NCI-H1105 treated with DMSO at 0.1 percent for 48 hours (cell line): ENCODE measurements at regions not wholly inside any gene's neighbourhood (a gene's known extent, or its start where the extent isn't known, plus 50 kb on each side); places are given as distances from the start of the nearest gene placed in this dataset.
"Not testable (repeated sequence)": the region's sequence is repeated elsewhere in the genome, so short reads cannot be mapped to it uniquely, and the experiment has no call there.

Source experiments
- DNase-seq: peaks from one replicate; lab custom pipeline; 2025; lab: John Stamatoyannopoulos, UW

GRCh38 chr5:87198010-87198409, 69.7 kb upstream of the RASA1 start:
- DNase-seq: no peak

GRCh38 chr5:87199246-87199645, 68.4 kb upstream of the RASA1 start:
- not testable (repeated sequence) for DNase-seq

GRCh38 chr5:87199704-87200103, 68.0 kb upstream of the RASA1 start:
- DNase-seq: not testable (repeated sequence)

- DNase-seq: no peak
Observed at GRCh38 chr5:87210076-87210475, 57.6 kb upstream of the RASA1 start.

GRCh38 chr5:87210743-87211142, 56.9 kb upstream of the RASA1 start:
- peak; percentile 67 for DNase-seq

- DNase-seq: no peak
Observed at GRCh38 chr5:87211676-87212075, 56.0 kb upstream of the RASA1 start.

GRCh38 chr5:87212183-87212582, 55.5 kb upstream of the RASA1 start:
- not testable (repeated sequence) for DNase-seq

- not testable (repeated sequence) for DNase-seq
Observed at GRCh38 chr5:87217480-87217879, 50.2 kb upstream of the RASA1 start.
